BJ (cell line): ENCODE measurements at regions not wholly inside any gene's neighbourhood (a gene's known extent, or its start where the extent isn't known, plus 50 kb on each side); places are given as distances from the start of the nearest gene placed in this dataset.

Source experiments
- CTCF ChIA-PET: fragments of 350-600 bp; formaldehyde crosslinking; extraction: SDS; loops from one replicate; lab custom pipeline; 2021; ENCODE audit warnings: antibody characterized with exemption, inconsistent platforms; lab: Yijun Ruan, JAX
- POLR2A ChIA-PET: fragments of 300-600 bp; sonication (Branson Sonifier 250); formaldehyde crosslinking; extraction: SDS; loops from one replicate; lab custom pipeline; 2021; ENCODE audit warnings: antibody characterized with exemption; lab: Charles Lee
- DNase-seq: peaks from one replicate; pipeline ENCODE4 v3.0.0-alpha.2; 2011; ENCODE audit warnings: low read depth
- H3K27me3 ChIP-seq: 2 replicates; pipeline ENCODE4 v1.6.0; 2011; ENCODE audit warnings: low read length; ENCODE audit not compliant: control insufficient read depth, insufficient read depth
- H3K36me3 ChIP-seq: 2 replicates; pipeline ENCODE4 v1.5.1; 2011; ENCODE audit warnings: low read length; ENCODE audit not compliant: control insufficient read depth, insufficient read depth
- H3K4me3 ChIP-seq: 2 replicates; pipeline ENCODE4 v1.5.1; 2011; ENCODE audit warnings: low read depth, mild to moderate bottlenecking, control low read depth, low read length
- CTCF ChIP-seq: IDR thresholded peaks from 2 replicates; pipeline ENCODE4 v1.5.1; 2011; ENCODE audit warnings: low read depth, mild to moderate bottlenecking, control low read depth, inconsistent platforms, low read length, moderate library complexity; ENCODE audit not compliant: insufficient read depth

GRCh38 chr17:5841862-5842261 lies 228.3 kb upstream of the WSCD1 start:
- Histone ChIP-seq H3K27me3 (0 out of 2 replicates have a peak, but pooled peaks cover 1% of the 10 kb centered on the region), H3K36me3 (no peaks in the 10 kb centered on the region), H3K4me3 (no peak overlapping the region)
- DNase-seq, result no peak
- ChIA-PET POLR2A (no interaction called here), CTCF (no interaction called here)
- TF ChIP-seq CTCF, result no peak

GRCh38 chr17:5843366-5844026 lies 226.7 kb upstream of the WSCD1 start:
- POLR2A ChIA-PET, result no interaction called here
- DNase-seq, result no peak
- no peak for TF ChIP-seq CTCF
- Histone ChIP-seq H3K36me3 (no peaks in the 10 kb centered on the region), H3K27me3 (0 out of 2 replicates have a peak, but pooled peaks cover 1% of the 10 kb centered on the region), H3K4me3 (no peak overlapping the region)
- CTCF ChIA-PET, result no interaction called here

- H3K27me3 ChIP-seq, result 0 out of 2 replicates have a peak, but pooled peaks cover 1% of the 10 kb centered on the region
- DNase-seq, result no peak
- H3K36me3 ChIP-seq, result no peaks in the 10 kb centered on the region
- no peak for TF ChIP-seq CTCF
- POLR2A ChIA-PET, result no interaction called here
- CTCF ChIA-PET, result no interaction called here
- H3K4me3 ChIP-seq, result no peak overlapping the region
These were observed 224.2 kb upstream of the WSCD1 start for GRCh38 chr17:5846001-5846400.

GRCh38 chr17:5854871-5855554 lies 215.2 kb upstream of the WSCD1 start:
- Histone ChIP-seq H3K4me3 (no peak overlapping the region), H3K36me3 (no peaks in the 10 kb centered on the region), H3K27me3 (no peaks in the 10 kb centered on the region)
- no peak for TF ChIP-seq CTCF
- POLR2A ChIA-PET, result no interaction called here
- CTCF ChIA-PET, result no interaction called here
- no peak for DNase-seq

- no peaks in the 10 kb centered on the region for H3K36me3 ChIP-seq
- ChIA-PET POLR2A (no interaction called here), CTCF (no interaction called here)
- no peak for TF ChIP-seq CTCF
- H3K27me3 ChIP-seq, result no peaks in the 10 kb centered on the region
- no peak overlapping the region for H3K4me3 ChIP-seq
- no peak for DNase-seq
These were observed 208.9 kb upstream of the WSCD1 start for GRCh38 chr17:5861246-5861645.
